SJCRH30 (cell line): ENCODE measurements at regions not wholly inside any gene's neighbourhood (a gene's known extent, or its start where the extent isn't known, plus 50 kb on each side); places are given as distances from the start of the nearest gene placed in this dataset.

ENCODE experiments used
- DNase-seq, 2 experiments: peaks; one replicate each; pipeline ENCODE4 v3.0.0-alpha.2; 2015 to 2020
- H3K27ac ChIP-seq: fragments of 250-450 bp; sonication (Bioruptor Pico); 2 replicates; pipeline ENCODE4 v1.5.1; 2020; ENCODE audit warnings: mild to moderate bottlenecking, moderate library complexity
- H3K27me3 ChIP-seq: fragments of 250-450 bp; sonication (Bioruptor Pico); 2 replicates; pipeline ENCODE4 v1.5.1; 2020; ENCODE audit warnings: mild to moderate bottlenecking, moderate library complexity
- H3K36me3 ChIP-seq: fragments of 250-450 bp; sonication (Bioruptor Pico); 2 replicates; pipeline ENCODE4 v1.5.1; 2020; ENCODE audit warnings: mild to moderate bottlenecking, moderate library complexity
- H3K4me1 ChIP-seq: fragments of 250-450 bp; sonication (Bioruptor Pico); 2 replicates; pipeline ENCODE4 v1.5.1; 2020; ENCODE audit warnings: mild to moderate bottlenecking, moderate library complexity
- H3K4me3 ChIP-seq: fragments of 250-450 bp; sonication (Bioruptor Pico); 2 replicates; pipeline ENCODE4 v1.5.1; 2020; ENCODE audit warnings: mild to moderate bottlenecking, moderate library complexity
- H3K9me3 ChIP-seq: fragments of 250-450 bp; sonication (Bioruptor Pico); replicated peaks from 2 replicates; pipeline ENCODE4 v1.5.1; 2020; ENCODE audit warnings: mild to moderate bottlenecking, moderate library complexity

- DNase-seq: no peak
- H3K4me1 ChIP-seq: peaks cover 13% of the 10 kb centered on the region
- H3K4me3 ChIP-seq: no peak overlapping the region
- no peaks in the 10 kb centered on the region for H3K9me3 ChIP-seq
- H3K36me3 ChIP-seq: no peaks in the 10 kb centered on the region
- no peaks in the 10 kb centered on the region for H3K27me3 ChIP-seq
- no peak overlapping the region for H3K27ac ChIP-seq
These were observed 301.8 kb downstream of the SP3 start for GRCh38 chr2:173663353-173663752.

DNA sequence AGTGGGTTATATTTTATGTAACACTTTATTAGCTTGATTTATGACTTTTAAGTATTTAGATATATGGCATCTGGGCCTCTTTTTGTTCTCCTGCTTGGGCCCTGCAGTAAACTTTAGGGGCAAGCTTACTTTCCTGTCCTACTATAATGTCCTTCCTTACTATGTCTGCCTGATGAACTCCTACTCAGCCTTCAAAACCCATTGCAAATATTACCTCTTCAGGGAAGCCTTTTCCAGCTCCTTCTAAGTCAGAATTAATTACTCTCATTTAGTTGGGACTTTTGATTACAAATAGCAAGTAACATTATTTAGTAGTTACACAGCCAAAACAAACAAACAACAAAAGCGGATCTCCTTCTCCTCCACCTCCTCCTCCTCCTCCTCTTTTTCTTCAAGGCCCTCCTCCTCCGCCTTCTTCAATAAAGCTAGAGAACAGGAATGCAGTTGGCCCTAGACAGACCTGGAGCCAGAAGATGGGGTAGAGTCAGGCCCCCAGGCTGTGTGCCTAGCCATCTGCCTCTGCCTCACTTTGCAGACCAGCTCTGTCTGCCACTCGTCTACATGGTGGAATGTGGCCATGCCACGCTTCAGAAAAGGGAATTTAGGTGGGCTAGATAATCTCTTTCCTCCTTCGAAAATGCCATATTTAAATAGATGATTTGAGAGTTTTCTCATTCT lies 301.2 kb downstream of the SP3 start:
- Histone ChIP-seq H3K4me1 (peaks cover 8% of the 10 kb centered on the region), H3K27me3 (no peaks in the 10 kb centered on the region), H3K4me3 (no peak overlapping the region), H3K36me3 (no peaks in the 10 kb centered on the region), H3K27ac (no peak overlapping the region), H3K9me3 (no peaks in the 10 kb centered on the region)
- DNase-seq: no peak

- H3K36me3 ChIP-seq: no peaks in the 10 kb centered on the region
- H3K4me3 ChIP-seq: no peak overlapping the region
- peaks cover 5% of the 10 kb centered on the region for H3K4me1 ChIP-seq
- DNase-seq: no peak
- H3K27ac ChIP-seq: no peak overlapping the region
- H3K9me3 ChIP-seq: no peaks in the 10 kb centered on the region
- H3K27me3 ChIP-seq: no peaks in the 10 kb centered on the region
These were observed 300.7 kb downstream of the SP3 start for GRCh38 chr2:173664513-173664910.

- H3K4me3 ChIP-seq: no peak overlapping the region
- H3K27me3 ChIP-seq: no peaks in the 10 kb centered on the region; the same call in 1 of the 2 replicates
- H3K4me1 ChIP-seq: peaks cover 9% of the 10 kb centered on the region; the same call in 1 of the 2 replicates
- no peak for DNase-seq
- H3K9me3 ChIP-seq: no peaks in the 10 kb centered on the region
- H3K27ac ChIP-seq: no peak overlapping the region
- no peaks in the 10 kb centered on the region for H3K36me3 ChIP-seq
These were observed 298.8 kb downstream of the SP3 start for GRCh38 chr2:173666171-173666888.

DNA sequence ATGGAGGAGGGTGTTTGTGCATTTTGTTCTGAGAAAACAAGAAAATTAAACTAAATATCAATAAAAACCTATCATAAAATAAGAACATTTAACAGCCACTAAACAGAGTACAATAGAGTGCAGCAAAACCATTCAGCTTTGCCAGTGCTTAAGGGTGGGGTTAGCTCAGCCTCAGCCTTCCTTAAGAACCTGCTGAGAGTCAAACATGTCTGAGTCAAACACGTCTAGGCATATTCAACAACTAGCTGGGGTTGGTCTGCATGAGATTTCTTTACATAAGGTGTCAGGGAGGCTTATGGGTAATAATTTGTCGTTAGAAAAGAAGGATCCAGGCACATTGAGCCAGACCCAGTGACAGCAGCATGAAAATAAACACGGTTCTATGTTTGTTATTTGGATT lies 298.2 kb downstream of the SP3 start:
- Histone ChIP-seq H3K27ac (no peak overlapping the region), H3K9me3 (no peaks in the 10 kb centered on the region), H3K4me3 (no peak overlapping the region), H3K27me3 (no peaks in the 10 kb centered on the region; the same call in 1 of the 2 replicates), H3K4me1 (peaks cover 9% of the 10 kb centered on the region; the same call in 1 of the 2 replicates), H3K36me3 (no peaks in the 10 kb centered on the region)
- no peak for DNase-seq

- H3K27me3 ChIP-seq: no peaks in the 10 kb centered on the region; the same call in 1 of the 2 replicates
- peak in 1 of 2 experiments; percentile 36 for DNase-seq
- peaks cover 9% of the 10 kb centered on the region; the same call in 1 of the 2 replicates for H3K4me1 ChIP-seq
- no peak overlapping the region for H3K4me3 ChIP-seq
- no peaks in the 10 kb centered on the region for H3K9me3 ChIP-seq
- no peaks in the 10 kb centered on the region for H3K36me3 ChIP-seq
- H3K27ac ChIP-seq: no peak overlapping the region
These were observed 297.8 kb downstream of the SP3 start for GRCh38 chr2:173667415-173667814.

GRCh38 chr2:173669271-173669853 lies 295.8 kb downstream of the SP3 start:
- no peak overlapping the region for H3K4me3 ChIP-seq
- H3K27ac ChIP-seq: no peak overlapping the region
- no peaks in the 10 kb centered on the region for H3K36me3 ChIP-seq
- H3K9me3 ChIP-seq: no peaks in the 10 kb centered on the region
- no peak for DNase-seq
- peaks cover 16% of the 10 kb centered on the region; the same call in 1 of the 2 replicates for H3K4me1 ChIP-seq
- no peaks in the 10 kb centered on the region; the same call in 1 of the 2 replicates for H3K27me3 ChIP-seq

DNA sequence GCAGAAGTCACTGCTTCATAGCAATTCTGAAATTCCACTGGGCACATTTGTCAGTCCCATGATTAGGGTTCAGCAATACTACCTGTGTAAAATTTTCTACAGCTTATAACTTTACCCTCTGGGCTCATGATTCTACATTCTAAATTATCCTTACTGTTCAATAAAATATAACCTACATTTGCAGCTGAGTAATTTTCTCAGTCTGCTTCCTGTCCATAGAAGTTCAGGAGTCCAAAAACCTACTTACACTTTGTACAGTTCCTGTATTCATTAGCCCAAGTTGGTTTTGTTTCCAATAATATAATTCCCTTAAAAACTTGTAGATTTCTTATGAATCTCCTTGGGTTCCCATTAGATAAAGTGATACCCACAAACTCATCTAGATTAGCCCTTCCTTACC lies 295.3 kb downstream of the SP3 start:
- DNase-seq: no peak
- no peaks in the 10 kb centered on the region for H3K9me3 ChIP-seq
- H3K27ac ChIP-seq: no peak overlapping the region
- peaks cover 16% of the 10 kb centered on the region; the same call in 1 of the 2 replicates for H3K4me1 ChIP-seq
- H3K36me3 ChIP-seq: no peaks in the 10 kb centered on the region
- H3K4me3 ChIP-seq: no peak overlapping the region
- H3K27me3 ChIP-seq: no peaks in the 10 kb centered on the region; the same call in 1 of the 2 replicates

DNA sequence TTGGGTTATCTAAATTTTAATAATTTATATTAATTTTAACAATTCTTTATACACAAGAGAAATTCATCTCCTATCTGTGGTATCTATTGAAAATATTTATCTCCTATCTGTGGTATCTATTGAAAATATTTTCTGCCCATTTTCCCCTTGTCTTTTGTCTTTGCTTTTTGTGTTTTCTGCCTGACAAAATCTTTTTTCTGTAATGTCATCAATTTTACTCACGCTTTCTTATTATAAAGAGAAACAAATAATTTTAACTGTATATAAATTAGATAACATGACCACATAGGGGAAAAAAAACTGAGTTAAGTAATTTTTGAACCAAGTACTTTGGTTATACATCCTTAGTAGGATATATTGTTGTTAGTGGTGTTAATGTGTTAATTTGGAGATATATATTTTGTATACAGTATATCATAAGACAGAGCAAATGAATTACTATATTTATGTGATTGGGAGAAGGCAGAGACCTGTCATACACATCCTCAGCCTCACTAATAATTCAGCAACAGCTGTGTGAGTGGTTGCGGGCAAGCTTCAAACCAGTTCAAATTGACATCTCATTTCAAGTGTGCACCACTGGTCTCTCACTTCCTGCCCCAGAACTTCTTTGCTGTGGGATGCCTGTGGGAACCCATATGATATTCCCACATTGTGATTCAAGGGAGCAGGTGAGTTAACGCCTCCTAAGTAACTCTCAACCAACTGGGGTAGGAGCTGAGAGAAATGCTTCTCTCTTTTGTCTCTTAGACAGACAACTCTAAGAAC lies 292.4 kb downstream of the SP3 start:
- no peak overlapping the region for H3K4me3 ChIP-seq

DNA sequence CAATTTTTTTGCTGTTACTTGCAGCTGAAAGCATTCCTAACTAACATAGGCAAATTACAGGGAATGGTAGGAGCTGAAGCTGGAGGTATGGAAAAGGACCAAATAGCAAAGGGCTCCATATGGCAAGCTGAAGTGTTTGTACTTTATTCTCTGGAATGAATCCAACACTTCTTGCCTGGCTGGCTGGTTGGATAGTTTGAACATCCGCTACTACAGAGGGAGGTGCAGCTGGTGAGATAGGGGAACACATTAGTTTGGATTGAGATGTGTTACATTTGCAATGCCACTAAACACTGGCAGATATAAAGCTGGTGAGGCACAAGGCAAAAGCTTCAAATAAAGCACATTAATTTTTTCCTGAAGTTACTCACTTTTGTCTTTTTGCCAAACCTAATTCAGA lies 291.5 kb downstream of the SP3 start:
- H3K4me3 ChIP-seq: no peak overlapping the region
- H3K9me3 ChIP-seq: no peaks in the 10 kb centered on the region
- H3K27me3 ChIP-seq: no peaks in the 10 kb centered on the region; the same call in 1 of the 2 replicates
- no peaks in the 10 kb centered on the region for H3K36me3 ChIP-seq
- DNase-seq: no peak
- H3K4me1 ChIP-seq: peaks cover 16% of the 10 kb centered on the region; the same call in 1 of the 2 replicates
- no peak overlapping the region; the same call in 1 of the 2 replicates for H3K27ac ChIP-seq

More for the DNA sequence above, 292.4 kb downstream of the SP3 start:
- DNase-seq: peak; percentile 24 to 62
- Histone ChIP-seq H3K9me3 (no peaks in the 10 kb centered on the region), H3K27me3 (no peaks in the 10 kb centered on the region; the same call in 1 of the 2 replicates), H3K4me1 (peaks cover 16% of the 10 kb centered on the region; the same call in 1 of the 2 replicates), H3K36me3 (no peaks in the 10 kb centered on the region), H3K27ac (peak overlapping the region; percentile 22; the same call in 1 of the 2 replicates)

DNA sequence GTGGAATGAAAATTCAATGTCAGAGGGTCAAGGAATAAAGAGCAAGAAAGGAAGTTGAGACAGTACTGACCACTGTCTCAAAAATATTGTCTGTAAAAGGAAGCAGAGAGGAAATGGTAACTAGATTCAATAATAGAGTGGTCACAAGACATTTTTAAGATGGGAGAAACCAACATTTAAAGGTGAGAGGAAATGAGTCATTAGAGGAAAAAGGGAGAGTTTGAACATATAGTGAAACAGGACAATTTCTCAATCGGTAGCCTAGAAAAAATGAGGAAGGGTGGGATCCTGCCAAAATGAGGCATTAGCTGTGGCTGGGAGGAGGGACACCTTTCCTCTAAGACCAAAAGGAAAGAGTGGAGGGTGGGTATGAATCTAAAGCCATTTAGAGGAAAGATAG lies 288.5 kb downstream of the SP3 start:
- H3K27ac ChIP-seq: no peak overlapping the region
- H3K27me3 ChIP-seq: no peaks in the 10 kb centered on the region
- DNase-seq: no peak
- no peak overlapping the region for H3K4me3 ChIP-seq
- no peaks in the 10 kb centered on the region for H3K36me3 ChIP-seq
- H3K9me3 ChIP-seq: peaks cover 6% of the 10 kb centered on the region; the same call in 1 of the 2 replicates
- peaks cover 29% of the 10 kb centered on the region for H3K4me1 ChIP-seq

GRCh38 chr2:173678186-173678585 lies 287.0 kb downstream of the SP3 start:
- no peaks in the 10 kb centered on the region for H3K36me3 ChIP-seq
- DNase-seq: no peak
- H3K9me3 ChIP-seq: peaks cover 6% of the 10 kb centered on the region; the same call in 1 of the 2 replicates
- peaks cover 38% of the 10 kb centered on the region for H3K4me1 ChIP-seq
- no peak overlapping the region for H3K4me3 ChIP-seq
- H3K27ac ChIP-seq: no peak overlapping the region
- H3K27me3 ChIP-seq: no peaks in the 10 kb centered on the region

DNA sequence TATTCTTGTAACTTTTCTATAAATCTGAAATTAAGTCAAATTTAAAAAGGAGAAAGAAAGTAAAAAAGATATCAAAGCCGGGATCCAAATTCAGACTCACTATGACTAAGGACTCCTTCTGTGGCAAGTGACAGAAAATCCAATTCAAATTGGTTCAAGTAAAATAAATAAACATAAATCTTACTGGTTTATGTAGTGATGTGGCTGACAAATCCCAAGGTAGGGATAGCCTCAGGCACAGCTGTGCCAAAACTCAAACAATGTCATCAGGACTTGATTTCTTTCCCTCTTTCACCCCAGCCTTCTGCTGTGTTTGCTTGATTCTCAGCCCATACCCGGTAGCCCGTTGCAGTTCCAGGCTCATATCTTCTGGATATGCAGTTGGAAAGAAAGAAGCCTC lies 284.6 kb downstream of the SP3 start:
- Histone ChIP-seq H3K36me3 (no peaks in the 10 kb centered on the region), H3K27me3 (no peaks in the 10 kb centered on the region), H3K27ac (peak overlapping the region; percentile 89), H3K4me1 (peaks cover 37% of the 10 kb centered on the region), H3K4me3 (no peak overlapping the region), H3K9me3 (peaks cover 6% of the 10 kb centered on the region; the same call in 1 of the 2 replicates)
- peak; percentile 50 to 67 for DNase-seq

GRCh38 chr2:173681881-173682650 lies 283.1 kb downstream of the SP3 start:
- Histone ChIP-seq H3K27me3 (no peaks in the 10 kb centered on the region), H3K36me3 (no peaks in the 10 kb centered on the region), H3K27ac (peak overlapping the region; percentile 89), H3K9me3 (peaks cover 6% of the 10 kb centered on the region; the same call in 1 of the 2 replicates), H3K4me3 (peak overlapping the region; percentile 1; the same call in 1 of the 2 replicates), H3K4me1 (peaks cover 37% of the 10 kb centered on the region)
- DNase-seq: peak; percentile 35 to 85
